HG02571 (cell line): ENCODE measurements at regions not wholly inside any gene's neighbourhood (a gene's known extent, or its start where the extent isn't known, plus 50 kb on each side); places are given as distances from the start of the nearest gene placed in this dataset.

ENCODE experiments used
- ATAC-seq: cut with Tn5 transposase; IDR thresholded peaks from one replicate; pipeline ENCODE4 v1.9.1; 2021; ENCODE audit warnings: mild to moderate bottlenecking, moderate library complexity; ENCODE audit not compliant: unreplicated experiment

GRCh38 chr2:52895726-52896340 lies 871.8 kb upstream of the CHAC2 start:
- ATAC-seq, result no peak

GRCh38 chr2:52886556-52886955 lies 881.0 kb upstream of the CHAC2 start:
- ATAC-seq, result no peak

DNA sequence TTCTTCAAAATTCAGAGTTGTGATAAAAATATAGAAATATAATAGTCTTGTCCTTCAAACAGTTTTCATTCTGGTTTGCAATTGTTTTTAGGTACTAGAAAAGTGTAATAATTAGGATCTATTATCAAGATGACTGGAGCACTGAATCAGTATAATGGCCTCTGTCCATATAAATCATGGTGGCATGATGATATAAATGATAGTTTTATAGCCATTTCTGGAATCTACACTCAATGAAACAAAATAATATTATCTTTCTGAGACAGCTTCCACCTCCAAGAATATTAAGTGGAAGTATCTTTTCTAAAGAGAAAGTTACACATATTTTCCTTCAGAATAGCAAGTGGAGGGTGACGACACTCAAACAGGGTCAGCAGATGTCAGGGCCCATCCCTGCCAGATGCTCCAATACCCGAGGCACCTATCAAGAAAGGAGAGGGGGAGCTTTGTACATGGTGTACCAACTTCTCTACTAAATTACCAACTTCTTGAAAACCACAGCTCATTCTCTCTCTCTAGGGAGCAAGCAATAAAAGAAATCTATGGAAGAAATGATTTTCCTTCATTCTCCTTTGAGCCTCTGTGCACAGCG lies 882.7 kb upstream of the CHAC2 start:
- ATAC-seq, result no peak

DNA sequence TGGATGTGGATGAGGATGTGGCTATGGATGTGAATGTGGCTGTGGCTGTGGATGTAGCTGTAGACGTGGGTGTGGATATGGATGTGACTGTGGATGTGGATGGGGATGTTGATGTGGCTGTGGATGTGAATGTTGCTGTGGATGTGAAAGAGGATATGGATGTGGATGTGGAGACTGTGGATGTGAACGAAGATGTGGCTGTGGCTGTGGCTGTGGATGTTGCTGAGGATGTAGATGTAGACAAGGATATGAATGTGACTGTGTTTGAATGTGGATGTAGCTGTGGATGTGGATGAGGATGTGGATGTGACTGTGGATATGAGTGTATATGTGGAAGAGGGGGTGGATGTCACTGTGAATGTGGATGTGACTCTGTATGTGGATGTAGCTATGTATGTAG lies 884.6 kb upstream of the CHAC2 start:
- ATAC-seq, result no peak

- no peak for ATAC-seq
Measured at GRCh38 chr2:52881606-52882005, 886.0 kb upstream of the CHAC2 start.

- ATAC-seq, result no peak
Measured at GRCh38 chr2:52880872-52881271, 886.7 kb upstream of the CHAC2 start.

- ATAC-seq, result no peak
Measured at GRCh38 chr2:52879561-52879960, 888.0 kb upstream of the CHAC2 start.

- no peak for ATAC-seq
Measured at GRCh38 chr2:52877703-52878102, 889.9 kb upstream of the CHAC2 start.

GRCh38 chr2:52874466-52875106 lies 893.0 kb upstream of the CHAC2 start:
- ATAC-seq, result no peak

DNA sequence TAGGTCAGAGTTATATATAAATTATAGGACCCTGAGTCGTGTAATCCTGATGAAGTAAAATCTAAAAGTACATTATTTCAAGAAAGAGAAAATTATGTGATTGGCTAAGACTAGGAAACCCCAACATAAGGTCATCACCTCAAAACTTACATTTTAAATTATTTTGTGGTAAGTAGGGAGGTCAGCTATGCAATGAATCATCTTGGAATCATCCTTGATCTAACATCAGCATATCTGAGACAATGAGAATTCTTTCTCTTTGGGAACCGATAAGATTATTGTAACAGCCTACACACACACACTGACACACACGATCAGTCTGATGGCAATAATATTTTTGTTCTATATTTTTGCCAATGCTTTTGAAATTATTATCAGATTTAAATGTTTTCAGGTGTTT lies 904.8 kb upstream of the CHAC2 start:
- no peak for ATAC-seq

DNA sequence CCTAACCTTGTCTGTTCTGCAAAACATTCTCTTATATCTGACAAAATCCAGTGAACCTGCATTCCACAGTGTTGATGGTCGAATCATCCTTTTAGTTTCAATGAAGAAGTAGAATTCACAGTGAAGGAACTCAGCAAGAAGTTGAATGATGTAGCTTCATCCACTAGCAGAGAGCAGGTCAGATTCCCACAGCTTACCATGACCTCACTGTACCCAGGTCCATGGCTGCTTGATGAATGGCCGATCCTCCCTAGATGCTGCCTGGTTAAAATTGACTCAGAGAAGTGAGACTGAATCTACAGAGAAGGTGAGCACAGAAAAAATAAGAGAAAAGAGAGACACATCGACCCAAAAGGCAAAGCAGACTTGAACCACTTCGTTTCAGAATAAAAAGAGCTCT lies 906.0 kb upstream of the CHAC2 start:
- no peak for ATAC-seq

GRCh38 chr2:52859065-52859464 lies 908.5 kb upstream of the CHAC2 start:
- ATAC-seq, result no peak

- ATAC-seq, result no peak
Measured at GRCh38 chr2:52857722-52858121, 909.9 kb upstream of the CHAC2 start.

DNA sequence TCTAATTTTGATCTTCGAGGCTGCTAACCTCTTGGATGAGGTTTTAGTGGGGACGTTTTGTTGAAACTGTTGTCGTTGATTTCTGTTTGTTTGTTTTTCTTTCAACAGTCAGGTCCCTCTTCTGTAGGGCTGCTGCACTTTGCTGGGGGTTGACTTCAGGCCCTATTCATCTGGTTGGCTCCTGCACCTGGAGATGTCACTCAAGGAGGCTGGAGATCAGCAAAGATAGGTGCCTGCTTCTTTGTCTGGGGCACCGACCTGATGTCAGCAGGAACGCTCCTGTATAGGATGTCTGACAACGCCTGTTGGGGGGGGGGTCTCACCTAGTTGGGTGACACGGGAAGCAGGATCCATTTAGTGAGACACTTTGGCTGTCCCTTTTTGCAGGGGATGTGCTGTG lies 915.6 kb upstream of the CHAC2 start:
- ATAC-seq, result no peak

DNA sequence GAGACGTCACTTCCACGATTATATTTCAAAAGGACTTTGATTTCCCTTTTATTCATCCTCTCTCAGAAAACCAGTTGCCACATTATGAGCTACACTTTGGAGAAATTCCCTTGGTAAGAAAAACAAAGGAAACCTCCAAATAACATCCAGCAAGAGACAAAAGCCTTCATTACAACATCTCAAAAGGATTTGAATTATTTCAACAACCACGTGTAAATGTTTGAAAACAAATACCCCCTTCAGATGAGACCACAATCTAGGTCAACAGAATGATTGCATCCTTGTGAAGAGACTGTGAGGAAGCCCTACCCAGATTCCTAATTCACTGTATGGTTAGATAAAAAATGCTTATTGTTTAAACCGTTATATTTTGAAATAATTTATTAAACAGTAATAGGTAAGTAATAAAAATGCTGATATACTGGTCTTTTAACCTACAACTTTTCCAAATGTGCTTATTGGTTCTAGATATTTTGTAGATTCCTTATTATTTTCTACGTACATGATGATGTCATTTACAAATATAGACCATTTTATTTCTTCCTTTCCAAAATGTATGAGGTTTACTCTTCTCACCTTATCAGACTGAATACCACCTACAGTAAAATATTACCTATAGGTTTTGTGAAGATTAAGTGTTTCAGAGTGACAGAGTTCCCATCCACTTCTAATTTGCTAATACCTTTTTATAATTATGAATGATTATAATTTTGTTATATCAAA lies 922.7 kb upstream of the CHAC2 start:
- ATAC-seq, result no peak

DNA sequence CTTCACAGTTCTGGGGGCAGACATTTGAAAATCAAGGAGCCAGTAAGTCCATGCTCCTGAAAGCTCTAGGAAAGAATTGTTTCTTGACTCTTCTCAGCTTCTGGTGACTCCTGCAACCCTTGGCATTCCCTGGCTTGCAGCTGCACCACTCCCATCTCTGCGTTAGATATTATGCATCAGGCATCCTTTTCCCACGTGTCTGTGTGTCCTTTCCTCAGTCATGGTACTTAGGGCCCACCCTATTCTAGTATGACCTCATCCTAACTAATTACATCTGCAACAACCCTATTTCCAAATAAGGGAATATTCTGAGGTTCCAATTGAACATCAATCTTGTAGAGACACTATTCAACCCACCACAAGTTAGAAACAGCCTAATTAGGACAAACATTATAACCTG lies 931.7 kb upstream of the CHAC2 start:
- no peak for ATAC-seq

DNA sequence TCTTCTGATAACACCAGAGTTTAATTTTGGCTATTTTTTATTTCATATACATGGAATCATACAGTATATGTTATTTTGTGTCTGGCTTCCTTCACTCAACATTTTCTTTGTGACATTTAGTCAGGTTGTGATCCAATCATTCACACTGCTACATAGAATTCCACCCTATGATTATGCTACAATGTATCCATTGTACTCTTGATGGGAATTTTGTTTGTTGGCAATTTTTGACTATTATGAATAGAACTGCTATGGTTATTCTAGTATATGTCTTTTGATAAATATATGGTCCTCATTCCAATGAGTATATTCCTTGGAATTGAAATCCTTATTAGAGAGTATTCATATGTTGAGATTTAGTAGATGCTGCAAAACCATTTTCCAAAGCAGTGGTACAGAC lies 936.4 kb upstream of the CHAC2 start:
- ATAC-seq, result no peak

GRCh38 chr2:52828112-52828511 lies 939.5 kb upstream of the CHAC2 start:
- ATAC-seq, result no peak

- no peak for ATAC-seq
Measured at GRCh38 chr2:52821631-52822030, 946.0 kb upstream of the CHAC2 start.

- ATAC-seq, result no peak
Measured at GRCh38 chr2:52818958-52819357, 948.6 kb upstream of the CHAC2 start.

GRCh38 chr2:52810460-52810859 lies 957.1 kb upstream of the CHAC2 start:
- ATAC-seq, result no peak

GRCh38 chr2:52805901-52806410 lies 961.6 kb upstream of the CHAC2 start:
- no peak for ATAC-seq
